Epithelial cell of esophagus (primary cell): ENCODE measurements at regions not wholly inside any gene's neighbourhood (a gene's known extent, or its start where the extent isn't known, plus 50 kb on each side); places are given as distances from the start of the nearest gene placed in this dataset.
"Not testable (repeated sequence)": the region's sequence is repeated elsewhere in the genome, so short reads cannot be mapped to it uniquely, and the experiment has no call there.

ENCODE experiments used
- DNase-seq: peaks from one replicate; pipeline ENCODE4 v3.0.0; 2010; ENCODE audit warnings: low read depth
- H3K4me3 ChIP-seq: 2 replicates; pipeline ENCODE4 v1.5.1; 2011; ENCODE audit warnings: mild to moderate bottlenecking, low read length, control low read depth
- TF ChIP-seq, protein P1 (sequence below): IDR thresholded peaks from 2 replicates; pipeline ENCODE4 v1.5.1; 2011; ENCODE audit warnings: low read depth, mild to moderate bottlenecking, low read length, control low read depth, inconsistent platforms; ENCODE audit not compliant: insufficient read depth; ENCODE audit errors: missing control alignments

DNA sequence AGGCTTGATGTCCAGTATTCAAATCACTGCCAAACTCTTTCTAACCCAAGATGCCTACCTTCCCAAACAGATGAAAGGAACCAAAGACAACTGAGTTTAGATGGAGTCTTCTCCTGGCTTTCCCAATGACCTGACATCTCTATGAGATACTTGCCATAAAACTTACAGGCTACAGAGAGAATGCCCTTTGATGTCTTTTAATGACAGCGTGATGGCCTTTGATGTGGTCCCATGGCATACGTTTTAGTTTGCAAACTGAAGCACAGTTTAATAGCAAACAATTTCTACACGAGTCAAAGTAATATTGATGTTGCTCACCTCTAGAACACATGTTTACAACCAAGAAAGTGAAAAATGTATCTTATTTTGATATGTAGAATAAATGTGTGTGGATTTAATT, 73.2 kb downstream of the ZIC4 start:
- TF ChIP-seq, protein P1, sequence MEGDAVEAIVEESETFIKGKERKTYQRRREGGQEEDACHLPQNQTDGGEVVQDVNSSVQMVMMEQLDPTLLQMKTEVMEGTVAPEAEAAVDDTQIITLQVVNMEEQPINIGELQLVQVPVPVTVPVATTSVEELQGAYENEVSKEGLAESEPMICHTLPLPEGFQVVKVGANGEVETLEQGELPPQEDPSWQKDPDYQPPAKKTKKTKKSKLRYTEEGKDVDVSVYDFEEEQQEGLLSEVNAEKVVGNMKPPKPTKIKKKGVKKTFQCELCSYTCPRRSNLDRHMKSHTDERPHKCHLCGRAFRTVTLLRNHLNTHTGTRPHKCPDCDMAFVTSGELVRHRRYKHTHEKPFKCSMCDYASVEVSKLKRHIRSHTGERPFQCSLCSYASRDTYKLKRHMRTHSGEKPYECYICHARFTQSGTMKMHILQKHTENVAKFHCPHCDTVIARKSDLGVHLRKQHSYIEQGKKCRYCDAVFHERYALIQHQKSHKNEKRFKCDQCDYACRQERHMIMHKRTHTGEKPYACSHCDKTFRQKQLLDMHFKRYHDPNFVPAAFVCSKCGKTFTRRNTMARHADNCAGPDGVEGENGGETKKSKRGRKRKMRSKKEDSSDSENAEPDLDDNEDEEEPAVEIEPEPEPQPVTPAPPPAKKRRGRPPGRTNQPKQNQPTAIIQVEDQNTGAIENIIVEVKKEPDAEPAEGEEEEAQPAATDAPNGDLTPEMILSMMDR, result no peak
- H3K4me3 ChIP-seq, result no peak overlapping the region
- DNase-seq, result no peak

DNA sequence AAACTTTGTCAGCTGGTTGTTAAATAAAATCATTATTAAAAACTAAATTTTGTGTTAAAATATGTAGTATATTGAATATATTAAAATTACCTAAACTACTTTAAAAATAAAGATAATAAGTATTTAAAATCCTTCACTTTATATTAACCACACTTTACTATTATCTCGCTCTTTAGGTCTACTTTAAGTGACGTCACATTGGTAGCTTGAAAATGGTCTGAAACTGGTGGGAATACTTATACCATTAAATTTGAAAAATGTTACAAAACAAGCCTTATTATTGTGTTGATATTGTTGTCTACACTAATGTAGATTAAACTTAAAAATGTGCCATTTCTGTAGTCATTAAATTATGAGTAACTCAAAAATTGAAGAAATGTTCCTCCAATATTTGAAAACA, 77.6 kb downstream of the ZIC4 start:
- no peak for DNase-seq
- TF ChIP-seq, protein P1, result no peak
- no peak overlapping the region for H3K4me3 ChIP-seq

DNA sequence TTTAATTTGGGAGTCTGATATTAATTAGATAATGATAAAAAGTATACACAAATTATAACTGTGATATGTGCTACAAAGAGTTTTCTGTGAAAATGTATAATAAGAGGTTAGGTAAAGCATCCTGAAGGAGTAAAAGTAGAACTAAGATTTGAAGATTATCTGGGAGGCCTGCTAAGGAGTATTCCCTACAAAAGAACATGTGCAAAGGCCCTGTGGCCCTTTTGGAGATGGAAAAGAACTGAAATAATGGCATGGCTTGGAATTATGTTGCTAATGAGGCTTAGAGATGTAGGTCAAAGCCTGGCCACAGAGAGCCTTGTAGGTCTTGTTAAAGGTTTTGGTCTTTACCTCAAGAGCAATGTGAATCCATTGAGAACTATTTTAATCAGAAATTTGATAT, 82.0 kb downstream of the ZIC4 start:
- TF ChIP-seq, protein P1, result no peak
- H3K4me3 ChIP-seq, result no peak overlapping the region
- DNase-seq, result no peak

DNA sequence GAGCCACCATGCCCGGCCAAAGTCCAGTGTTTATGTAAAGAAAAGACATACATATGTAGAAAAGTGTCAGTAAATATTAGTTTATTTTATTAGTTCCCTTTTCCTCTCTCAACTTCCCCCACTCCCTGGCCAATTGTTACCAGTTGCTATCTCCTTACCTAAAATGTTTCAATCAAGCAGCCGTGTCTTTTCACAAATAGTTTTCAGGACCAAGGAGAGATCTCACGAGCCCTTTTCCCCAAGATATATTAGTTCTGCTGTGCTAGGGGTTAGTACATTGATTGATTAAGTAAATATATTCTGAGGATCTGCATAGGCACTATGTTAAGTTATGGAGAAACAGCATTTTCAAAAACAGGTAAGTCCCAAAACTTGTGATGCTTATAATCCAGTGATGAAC, 87.4 kb downstream of the ZIC4 start:
- no peak for DNase-seq
- TF ChIP-seq, protein P1, result no peak
- H3K4me3 ChIP-seq, result no peak overlapping the region

DNA sequence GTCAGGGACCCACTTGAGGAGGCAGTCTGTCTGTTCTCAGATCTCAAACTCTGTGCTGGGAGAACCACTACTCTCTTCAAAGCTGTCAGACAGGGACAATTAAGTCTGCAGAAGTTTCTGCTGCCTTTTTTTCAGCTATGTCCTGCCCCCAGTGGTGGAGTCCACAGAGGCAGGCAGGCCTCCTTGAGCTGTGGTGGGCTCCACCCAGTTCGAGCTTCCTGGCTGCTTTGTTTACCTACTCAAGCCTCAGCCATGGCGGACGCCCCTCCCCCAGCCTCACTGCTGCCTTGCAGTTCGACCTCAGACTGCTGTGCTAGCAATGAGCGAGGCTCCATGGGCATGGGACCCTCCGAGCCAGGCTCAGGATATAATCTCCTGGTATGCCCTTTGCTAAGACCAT, 89.3 kb downstream of the ZIC4 start:
- DNase-seq, result not testable (repeated sequence)

DNA sequence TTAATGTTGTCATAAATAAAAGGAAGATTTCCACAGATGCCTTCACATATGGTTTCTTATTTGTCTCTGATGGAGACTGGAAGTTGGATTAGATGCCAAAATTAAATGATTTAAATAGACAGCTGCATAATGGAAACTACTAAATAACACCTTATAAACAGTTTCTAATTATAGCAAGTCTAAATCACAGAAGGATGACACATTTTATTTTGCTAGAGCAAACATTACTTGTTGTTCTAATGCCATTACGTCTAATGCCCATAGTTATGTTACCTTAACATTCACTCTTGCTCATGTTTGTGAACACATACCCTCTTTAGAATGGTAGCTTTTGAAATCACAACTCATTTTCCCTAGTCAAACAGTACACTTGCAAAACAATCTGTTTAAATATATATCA, 92.8 kb downstream of the ZIC4 start:
- no peak for DNase-seq
- H3K4me3 ChIP-seq, result no peak overlapping the region
- TF ChIP-seq, protein P1, result no peak

More for the DNA sequence above, 89.3 kb downstream of the ZIC4 start:
- H3K4me3 ChIP-seq, result not testable (repeated sequence)

DNA sequence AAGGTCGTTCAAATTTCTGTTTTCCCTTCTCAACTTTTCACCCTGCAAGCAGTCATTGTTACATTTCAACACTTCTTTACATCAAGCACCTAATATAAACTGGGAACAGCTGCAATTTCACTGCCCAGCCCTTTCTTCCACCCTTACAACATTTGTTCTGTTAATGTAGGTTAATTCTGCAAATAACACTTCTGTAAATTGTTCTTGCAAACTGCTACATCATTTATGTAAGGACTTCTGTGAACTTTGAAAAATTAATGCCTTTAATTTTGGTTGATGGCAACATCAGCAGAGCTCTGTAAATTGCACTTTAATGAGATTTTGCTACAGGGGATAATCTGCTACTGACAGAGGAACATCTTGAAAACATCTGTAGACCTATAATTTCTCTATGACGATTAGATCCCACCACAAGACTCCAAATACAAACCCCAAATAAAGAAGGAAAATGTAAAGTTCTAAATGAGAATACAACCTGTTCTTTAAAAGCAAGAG, 93.5 kb downstream of the ZIC4 start:
- DNase-seq, result no peak
- TF ChIP-seq, protein P1, result no peak
- no peak overlapping the region for H3K4me3 ChIP-seq
